HPDE6-E6E7 (cell line): ENCODE measurements at regions not wholly inside any gene's neighbourhood (a gene's known extent, or its start where the extent isn't known, plus 50 kb on each side); places are given as distances from the start of the nearest gene placed in this dataset.

ENCODE experiments used
- DNase-seq: peaks from one replicate; pipeline ENCODE4 v3.0.0; 2011; ENCODE audit warnings: missing footprints; ENCODE audit errors: extremely low spot score

DNA sequence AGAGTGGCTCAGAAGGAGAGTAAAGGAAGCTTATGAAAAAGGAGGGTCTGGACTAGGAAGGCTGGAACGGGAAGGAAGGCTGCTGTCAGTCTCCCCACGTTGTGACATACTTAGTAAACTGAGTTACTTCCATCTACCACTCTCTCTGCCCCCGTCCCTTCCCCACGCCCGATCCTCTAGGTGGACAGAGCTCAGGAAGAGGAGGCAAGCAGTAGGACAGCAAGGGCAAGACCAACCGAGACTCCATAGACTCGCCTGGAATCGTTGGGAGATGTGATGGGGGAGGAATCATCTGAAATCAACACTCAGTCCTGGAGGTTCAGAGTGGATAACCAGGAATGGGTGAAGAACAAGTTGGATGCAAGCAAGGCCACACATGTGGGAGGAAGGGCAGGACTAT, 240.7 kb downstream of the BUD13 start:
- DNase-seq = no peak

DNA sequence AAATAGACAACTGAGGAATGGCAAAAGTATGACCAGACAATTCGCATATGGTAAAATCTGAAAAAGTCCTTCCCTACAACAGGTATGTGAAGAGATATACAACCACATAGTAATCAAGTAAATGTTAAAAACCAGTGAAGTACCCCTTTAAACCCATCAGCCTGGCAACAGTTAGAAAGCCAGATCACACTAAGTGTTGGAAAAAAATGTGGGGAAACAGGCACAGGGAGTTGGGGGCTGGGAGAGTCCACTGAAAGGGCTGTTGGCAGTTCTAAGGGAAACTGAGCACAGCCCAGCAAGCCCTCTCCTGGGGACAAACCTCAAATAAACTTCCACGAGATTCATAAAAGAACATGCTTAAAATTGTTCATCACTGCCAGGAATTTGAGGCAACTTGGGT, 242.1 kb downstream of the BUD13 start:
- DNase-seq = no peak

DNA sequence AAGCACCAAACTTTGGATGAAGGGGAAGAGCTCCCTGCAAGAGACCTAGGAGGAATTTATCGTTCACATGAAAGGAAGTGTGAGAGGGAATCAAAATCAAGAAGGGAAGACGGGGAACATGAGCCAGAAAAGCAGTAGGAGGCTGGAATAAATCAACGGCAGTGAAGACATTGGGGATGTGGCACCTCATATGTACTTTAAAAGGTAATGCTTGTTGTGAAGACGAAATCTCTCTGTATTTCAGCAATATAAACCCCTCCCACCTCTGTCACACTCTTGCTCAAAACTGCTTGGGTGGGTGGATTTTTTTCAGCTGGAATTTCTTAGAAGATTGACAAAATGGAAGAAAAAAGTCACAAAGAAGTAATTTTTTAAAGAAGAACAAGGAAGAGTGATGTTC, 243.5 kb downstream of the BUD13 start:
- DNase-seq = no peak

DNA sequence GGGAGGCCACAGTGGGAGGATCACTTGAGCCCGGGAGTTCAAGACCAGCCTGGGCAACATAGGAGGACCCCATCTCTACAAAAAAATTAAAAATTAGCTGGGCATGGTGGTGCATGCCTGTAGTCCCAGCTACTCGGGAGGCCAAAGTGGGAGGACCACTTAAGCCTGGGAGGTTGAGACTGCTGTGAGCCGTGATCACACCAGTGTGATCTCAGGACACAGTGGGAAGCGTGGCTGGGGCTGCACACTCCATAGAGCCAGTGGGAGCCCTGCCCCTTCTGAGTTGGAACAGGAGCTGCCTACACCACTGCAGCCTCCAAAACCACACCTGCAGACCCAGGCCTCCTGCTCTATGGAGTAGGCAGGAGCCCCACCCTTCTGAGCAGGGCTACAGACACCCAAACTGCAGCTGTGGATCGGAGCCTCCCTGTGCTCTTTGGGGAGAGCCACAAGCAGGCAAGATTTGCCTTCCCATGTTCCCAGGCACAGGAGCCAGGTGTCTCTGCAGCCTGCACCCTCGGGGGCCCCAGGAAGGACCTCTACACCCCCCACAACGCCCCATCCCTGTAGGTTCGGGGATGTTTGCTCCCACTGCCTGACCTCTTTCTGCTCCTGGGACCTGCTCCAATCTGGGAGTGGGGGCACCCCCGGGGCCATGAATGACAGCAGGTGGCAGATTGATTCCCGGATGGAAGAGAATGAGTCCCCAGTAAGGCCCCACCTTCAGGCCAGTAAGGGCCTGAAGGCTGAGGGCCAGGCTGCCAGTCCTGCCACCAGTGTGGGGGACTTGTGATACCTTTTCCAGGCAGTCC, 245.4 kb downstream of the BUD13 start:
- DNase-seq = no peak

DNA sequence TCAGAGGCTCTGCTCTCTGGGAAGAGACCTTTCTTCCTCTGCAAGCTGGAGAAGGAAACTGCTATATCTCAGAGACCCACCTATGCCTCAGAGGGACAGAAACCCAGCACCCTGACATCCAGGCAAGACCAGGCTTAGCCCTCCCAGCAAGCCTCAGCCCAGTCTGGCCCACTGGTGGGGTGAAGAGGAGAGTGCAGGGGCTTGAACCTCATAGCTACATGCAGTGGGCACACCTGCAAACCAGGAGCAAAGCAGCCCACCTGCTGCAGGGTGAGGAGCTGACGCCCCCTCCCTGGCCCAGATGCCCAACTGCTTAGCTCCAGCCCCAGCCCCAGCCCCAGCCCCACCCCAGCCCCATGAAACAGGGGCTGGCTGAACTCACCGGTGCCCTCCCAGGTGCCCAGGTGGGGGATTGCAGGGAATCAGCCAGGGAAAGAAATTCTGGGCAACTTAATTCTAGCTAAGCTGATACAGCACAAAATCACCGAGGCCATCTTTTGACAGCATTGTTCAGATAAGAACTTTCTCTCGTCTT, 246.8 kb downstream of the BUD13 start:
- DNase-seq = no peak

DNA sequence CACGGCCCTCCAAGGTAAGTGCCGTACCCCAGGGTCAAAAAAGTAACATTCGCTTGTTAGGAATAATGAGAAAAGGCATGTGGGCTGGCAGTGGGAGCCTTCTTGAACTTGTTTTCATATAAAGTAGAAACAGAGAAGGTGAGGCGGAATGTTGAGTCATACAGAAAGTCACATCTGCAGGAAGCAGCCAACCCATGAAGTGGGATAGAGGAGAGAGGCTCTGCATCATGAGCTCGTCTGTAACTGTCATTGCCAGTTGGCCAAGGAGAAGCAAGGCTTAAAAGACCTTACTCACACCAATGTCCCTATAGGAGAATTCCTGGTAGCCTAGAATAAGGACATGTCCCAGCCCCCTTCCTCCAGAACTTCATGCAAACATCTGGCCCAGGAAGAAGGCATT, 253.3 kb downstream of the BUD13 start:
- DNase-seq = no peak

DNA sequence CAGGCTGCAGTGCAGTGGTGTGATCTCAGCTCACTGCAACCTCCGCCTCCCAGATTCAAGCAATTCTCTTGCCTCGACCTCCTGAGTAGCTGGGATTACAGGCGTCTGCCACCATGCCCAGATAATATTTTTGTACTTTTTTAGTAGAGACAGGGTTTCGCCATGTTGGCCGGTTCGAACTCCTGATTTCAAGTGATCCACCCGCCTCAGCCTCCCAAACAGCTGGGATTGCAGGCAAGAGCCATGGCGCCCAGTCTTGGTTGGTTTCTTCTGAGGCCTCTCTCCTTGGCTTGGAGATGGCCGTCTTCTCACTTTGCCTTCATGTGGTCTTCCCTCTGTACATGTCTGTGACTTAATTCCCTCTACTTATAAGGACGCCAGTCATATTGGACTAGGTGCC, 254.6 kb downstream of the BUD13 start:
- no peak for DNase-seq

DNA sequence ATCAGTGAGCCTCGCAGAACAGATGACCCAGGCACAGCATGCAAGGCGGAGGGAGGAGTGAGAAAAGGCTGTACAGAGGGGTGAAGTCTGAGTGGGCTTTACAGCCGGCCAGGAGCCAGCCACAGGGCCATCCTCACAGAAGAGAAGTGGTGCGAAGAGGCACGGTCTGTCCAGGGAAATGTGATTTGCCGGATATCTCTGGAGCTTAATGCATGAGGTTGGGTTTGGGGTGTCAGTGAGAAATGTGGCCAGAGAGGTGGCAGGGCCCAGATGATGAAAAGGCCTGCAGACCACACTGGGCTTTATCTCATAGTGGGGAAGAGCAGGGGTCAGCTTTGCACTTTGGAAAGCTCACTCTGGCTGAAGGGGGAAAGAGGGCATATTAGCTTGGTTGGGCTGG, 255.2 kb downstream of the BUD13 start:
- DNase-seq = no peak

DNA sequence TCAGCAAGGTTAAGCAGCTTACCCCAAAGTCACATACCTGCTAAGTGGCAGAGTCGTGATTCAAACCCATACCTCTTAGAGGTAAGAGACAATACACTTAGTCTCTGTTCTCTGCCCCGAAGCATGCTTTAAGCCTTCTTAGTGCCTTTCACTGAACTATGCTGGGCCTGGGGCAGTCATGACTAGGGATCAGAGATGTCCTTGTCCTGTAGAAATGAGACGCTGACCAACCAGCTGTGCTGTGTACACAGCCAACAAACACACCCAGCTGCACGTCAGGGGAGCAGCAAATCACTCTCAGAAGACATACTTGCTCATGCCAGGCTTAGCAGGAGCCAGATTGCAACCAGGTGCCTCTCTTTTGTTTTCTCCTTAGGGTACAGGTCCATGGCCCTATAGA, 255.7 kb downstream of the BUD13 start:
- DNase-seq = no peak

DNA sequence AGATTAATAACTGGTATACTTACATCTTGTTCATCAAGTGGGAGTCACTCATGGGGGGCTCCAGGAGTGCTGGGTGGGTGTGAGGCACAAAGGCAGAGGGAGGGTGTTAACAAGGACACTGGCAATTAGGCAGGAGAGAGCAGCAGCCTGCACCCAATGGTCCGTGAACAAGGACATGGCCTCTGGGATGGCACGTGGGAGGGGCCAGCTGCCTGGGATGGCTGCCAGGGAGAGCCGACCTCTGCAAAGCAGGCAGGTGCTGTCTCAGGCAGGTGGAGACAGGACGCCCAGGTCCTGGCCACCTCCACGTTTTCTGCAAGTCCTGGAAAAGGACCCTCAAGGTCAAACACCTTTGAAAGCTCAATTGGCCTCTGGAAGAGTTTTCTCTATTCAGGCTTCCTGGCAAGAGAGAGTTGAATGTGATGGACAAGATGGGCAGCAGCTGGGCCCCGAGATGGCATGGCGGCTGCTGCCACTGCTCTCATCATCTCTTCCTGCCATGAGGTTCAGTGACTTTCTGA, 257.1 kb downstream of the BUD13 start:
- no peak for DNase-seq

DNA sequence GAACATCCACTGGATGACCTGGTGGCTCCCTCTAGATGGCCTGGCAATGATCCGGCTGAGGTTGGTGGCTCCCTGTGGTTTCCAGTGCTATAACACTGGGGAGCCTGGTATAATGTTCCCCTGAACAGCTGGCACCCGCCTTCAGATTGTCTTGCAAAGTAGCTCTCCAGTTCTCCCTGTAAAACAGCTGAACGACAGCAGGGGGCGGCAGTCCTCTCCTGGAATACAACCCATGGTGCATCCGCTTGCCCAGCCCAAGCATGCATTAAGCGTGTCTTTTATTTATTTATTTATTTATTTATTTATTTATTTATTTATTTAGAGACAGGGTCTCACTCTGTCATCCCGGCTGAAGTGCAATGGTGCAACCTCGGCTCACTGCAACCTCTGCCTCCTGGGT, 258.9 kb downstream of the BUD13 start:
- DNase-seq = no peak

DNA sequence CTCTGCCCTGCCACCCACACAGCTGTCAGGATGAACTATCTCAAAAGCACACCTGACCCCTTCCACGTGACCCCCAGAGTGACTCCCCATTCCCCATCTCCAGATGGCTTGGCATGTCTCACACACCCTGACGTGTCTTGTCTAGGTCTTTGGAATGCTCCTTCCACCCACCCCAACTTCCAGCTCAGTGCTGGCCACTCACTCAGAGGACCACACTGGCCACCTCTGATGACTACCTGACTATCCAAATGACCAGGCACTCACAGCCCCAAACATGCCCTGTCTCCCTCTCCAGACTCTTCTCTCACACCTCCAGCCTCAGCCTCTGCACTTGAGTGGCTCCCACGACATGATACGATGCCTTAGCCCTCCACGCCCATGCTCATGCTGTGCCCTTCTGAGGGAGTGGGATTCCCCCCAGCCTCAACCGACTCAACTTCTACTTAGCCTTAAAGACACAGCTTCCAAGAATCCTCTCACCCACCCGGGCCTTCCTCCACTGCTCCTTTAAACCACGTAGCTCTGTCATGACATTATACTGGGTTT, 259.4 kb downstream of the BUD13 start:
- DNase-seq = no peak

DNA sequence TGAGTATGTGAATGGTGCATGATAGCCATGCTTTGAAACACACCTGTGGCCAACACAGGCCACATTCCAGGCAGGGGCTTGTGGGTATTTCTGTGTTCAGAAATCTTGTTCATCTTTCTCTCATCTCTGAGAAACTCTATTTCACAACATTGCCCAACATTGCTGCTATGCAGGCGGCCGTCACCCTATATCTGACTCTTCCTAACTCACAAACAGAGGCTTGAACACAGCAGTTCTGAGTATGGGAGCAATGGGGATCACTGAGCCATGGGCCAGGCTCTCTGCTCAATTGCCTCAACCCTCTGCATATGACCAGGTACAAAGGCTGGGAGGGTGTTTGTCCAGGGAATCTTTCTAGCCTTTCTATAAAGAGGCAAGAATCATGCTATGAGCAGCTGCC, 259.9 kb downstream of the BUD13 start:
- DNase-seq = no peak

DNA sequence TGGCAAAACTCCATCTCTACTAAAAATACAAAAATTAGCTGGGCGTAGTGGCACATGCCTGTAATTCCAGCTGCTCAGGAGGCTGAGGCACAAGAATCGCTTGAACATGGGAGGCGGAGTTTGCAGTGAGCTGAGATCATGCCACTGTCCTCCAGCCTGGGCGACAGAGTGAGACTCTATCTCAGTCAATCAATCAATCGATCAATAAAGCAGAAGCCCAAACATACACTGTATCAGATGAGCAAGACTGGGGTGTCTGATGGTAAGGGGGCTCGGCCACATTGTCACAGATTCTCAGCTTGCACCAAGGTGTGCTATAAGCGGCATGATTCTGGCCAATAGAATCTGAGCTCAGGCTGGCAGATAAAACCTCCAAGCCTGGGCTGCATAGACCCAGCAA, 261.1 kb downstream of the BUD13 start:
- DNase-seq = no peak

DNA sequence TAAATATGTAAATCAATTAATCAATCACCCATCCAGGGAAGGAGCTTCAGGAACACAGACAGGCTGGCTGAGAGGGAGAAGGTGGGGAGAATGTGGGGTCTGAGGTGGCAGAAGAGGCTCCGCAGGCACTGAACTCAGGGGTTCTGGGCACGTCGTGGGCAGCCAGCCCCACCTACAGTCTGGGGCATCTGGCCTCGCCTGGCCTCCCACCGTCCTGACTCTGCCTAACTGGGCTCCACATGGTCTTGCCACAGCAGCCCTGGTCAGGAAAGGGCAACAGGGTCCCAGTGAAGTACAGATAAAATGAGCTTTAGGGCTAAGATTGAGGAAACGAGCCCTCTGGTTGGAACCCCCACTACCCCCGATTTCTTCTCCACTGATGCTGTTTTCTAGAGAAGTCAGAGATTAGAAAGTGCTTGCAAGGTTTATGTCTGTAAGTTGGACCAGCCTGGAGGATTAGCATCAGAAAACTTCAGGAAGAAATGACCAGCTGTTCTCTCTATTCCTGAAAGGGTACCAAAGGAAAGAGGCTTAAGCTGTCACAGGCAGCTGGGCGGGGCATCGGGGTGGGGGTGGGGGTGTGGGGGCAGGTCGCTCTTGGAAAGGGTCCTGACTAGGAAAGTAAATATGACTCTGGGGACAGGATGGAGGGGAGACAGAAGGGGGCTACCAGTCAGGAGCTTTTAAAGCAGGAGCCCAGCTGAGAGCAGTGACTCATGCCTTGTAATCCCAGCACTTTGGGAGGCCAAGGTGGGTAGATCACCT, 261.7 kb downstream of the BUD13 start:
- DNase-seq = no peak

DNA sequence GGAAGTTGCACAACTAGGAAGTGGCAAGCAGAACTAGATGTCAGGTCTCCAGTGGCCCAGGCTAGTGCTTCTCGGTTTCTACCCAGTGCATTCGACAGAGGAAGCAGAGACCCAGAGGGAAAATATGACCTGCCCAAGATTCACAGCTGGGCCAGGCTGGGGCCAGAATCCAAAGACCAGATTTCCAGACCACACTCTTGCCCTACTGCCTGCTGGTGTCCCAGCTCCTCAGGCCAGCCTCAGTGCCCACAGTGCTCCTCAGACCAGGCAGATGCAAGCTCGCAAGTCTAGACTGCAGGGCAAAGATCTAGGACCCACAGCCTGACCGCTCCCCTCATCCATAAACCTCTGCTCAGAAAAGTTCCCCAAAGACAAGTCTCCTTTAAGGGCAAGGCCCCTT, 262.6 kb downstream of the BUD13 start:
- DNase-seq = no peak

DNA sequence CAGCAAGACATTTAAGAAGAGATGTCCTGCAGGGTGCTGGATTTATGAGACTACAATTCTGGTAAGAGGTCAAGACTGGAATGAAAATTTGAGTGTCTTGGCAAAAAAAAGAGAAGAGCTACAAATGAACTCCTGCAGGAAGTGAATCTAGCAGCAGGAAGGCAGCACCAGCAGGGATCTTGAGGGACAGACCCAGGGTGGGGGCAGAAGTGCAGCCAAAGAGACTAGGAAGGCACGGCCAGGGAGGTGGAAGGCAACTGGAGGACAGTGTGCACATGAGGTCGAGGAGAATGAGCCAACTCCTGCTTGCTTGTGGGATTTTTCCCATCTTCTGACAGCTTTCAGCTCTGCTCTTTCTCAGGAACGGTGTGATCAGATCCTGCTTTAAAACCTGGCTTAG, 263.2 kb downstream of the BUD13 start:
- DNase-seq = no peak

DNA sequence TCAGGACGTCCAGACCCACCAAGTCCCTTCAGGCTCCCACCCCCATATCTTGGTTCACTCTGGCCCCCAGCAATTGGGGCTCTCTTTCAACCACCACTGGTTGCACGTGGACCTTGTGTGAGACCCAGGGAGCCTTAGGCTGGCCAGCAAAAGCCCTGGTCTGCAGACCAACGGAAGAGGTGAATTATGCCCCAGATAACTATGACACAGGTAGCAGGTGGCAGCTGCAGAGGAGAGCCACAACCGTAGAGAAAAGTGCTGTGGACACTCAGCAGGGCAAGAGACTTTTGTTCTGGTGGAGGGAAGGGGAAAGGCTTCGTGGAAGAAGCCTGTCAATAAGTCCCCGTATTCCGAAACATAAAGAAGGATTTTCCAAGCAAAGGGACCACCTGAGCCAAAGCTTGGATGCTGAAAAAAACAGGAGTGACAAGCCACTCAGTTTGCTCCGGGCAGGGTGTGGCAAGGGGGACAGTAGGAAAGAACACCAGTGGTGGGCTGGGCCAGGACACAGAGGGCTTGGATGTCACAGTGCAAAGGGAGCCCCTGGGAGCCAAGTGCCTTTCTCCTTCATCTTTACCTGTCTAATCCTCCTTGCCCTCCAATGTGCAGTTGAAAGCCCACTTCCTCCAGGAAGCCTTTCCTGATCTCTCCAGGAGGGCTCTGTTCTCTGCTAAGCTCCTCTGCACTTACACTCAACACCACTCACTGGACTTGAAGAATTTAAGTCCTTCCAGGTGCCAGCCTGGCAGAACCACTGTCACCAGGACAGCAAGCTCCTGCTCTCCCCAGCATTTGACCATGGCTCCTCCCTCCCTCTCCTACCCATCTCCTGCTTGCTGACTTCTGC, 264.7 kb downstream of the BUD13 start:
- DNase-seq = no peak

DNA sequence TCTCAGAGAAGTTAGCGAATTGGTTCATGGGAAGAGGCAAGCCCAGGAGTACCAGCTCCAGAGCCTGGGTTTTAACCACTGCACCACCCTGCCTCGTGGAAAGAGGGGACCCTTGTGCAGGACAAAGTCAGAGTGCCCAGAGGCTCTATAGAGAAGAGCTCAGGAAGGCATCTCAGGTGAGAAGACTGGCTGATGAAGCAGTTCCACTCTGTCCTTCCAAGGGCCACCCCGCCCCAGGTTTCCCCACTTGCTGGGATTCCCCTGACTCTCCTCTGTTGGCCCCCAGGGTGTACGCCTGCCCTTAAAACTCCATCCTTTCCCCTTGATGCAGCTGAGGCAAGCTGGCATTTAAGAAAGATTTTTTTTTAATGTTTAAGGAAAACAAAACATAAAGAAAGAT, 265.8 kb downstream of the BUD13 start:
- no peak for DNase-seq

DNA sequence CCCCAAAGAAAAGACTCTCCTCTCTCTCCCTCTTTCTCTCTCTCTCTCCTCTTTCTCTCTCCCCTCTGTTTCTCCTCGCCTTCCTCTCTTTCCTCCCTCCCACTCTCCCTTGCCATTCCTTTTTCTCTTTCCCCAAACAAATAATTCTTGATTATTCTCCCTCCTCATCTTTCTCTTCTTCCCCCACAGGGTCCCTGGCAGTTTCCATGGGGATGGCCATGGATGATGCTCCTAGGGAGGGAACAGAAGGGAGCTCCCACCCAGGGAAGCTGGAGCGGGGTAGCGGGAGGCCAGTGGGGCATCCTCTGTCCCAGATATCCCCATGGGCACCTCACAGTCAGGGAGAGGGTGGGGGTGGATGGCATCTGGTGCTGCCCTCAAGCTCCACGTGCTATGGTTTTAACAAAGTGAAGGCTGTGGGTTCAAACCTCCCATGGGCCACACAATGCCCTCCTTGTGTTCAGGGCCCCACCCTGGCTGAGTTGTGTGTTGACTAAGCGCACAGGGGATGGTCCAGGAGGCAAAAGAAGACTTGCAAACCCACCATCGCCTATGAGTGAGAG, 266.4 kb downstream of the BUD13 start:
- DNase-seq = no peak
